GM12892 (cell line): ENCODE measurements at regions not wholly inside any gene's neighbourhood (a gene's known extent, or its start where the extent isn't known, plus 50 kb on each side); places are given as distances from the start of the nearest gene placed in this dataset.

Experiments used
- POLR2A ChIP-seq: IDR thresholded peaks from 2 replicates; pipeline ENCODE4 v1.6.1; 2011; ENCODE audit warnings: low read depth, low read length, control low read depth
- POLR2AphosphoS5 ChIP-seq: IDR thresholded peaks from 2 replicates; pipeline ENCODE4 v1.6.1; 2011; ENCODE audit warnings: low read depth, low read length, control low read depth
- TAF1 ChIP-seq: IDR thresholded peaks from 2 replicates; pipeline ENCODE4 v1.6.1; 2011; ENCODE audit warnings: low read depth, mild to moderate bottlenecking, control low read depth, low read length, borderline replicate concordance

DNA sequence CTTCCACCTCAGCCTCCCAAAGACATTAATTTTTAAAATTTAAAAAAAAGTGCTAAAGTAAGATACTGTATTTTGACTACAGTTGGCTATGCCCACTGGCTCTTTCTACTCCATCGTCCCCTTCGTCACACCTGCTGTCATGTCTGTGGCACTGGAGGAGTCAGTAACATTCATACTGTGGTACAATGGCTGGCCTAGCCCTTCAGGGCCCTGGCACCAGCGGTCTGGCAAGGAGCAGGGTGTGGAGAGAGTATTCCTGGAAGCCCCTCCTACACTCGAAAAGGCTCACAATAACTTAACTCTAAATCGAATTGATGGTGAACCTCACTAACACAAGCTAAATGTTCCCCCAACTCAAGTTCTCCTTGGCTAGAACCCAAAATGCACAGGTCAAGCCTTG, 89.7 kb upstream of the RASGRF1 start:
- TF ChIP-seq POLR2AphosphoS5 (no peak), TAF1 (no peak), POLR2A (no peak)
